ENCODE measurements at regions not wholly inside any gene's neighbourhood (a gene's known extent, or its start where the extent isn't known, plus 50 kb on each side); places are given as distances from the start of the nearest gene placed in this dataset.
"Not testable (repeated sequence)": the region's sequence is repeated elsewhere in the genome, so short reads cannot be mapped to it uniquely, and the experiment has no call there.

DNA sequence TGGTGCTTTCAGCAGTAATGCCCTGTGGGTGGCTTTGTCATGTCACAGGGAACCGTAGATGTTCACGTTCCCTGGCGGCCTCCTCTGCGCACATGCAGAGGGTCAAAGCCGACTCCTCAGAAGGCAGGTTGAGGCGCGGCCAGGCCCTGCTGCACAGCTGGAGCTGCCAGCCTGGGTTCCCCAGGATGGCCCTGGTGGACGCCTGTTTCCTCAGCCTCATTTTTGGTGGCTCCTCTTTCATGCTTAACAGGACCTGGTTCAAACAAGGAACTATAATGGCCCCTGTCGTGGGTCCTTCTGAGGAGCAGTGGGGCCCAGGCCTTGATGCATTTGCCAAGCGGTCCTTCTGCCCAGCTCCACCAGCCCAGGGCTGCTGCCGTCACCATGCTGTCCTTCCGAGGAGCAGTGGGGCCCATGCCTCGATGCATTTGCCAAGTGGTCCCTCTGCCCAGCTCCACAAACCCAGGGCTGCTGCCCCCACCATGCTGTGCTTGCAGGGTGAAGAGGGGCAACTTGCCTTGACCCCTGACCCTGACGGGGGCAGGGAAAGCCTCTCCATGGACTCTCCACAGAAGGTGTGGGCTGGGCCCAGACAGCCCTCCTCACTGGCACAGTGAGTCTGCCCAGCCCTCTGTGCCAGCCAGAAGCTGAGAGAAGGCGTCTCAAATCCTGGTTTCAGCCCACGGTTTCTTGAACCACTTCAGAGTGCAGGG, 338.2 kb downstream of the TCERG1L start:
- TF ChIP-seq MAFK (IDR thresholded peaks at IDR 0.05; ENCODE audit: partially characterized antibody) (no peak), ZC3H11A (IDR thresholded peaks at IDR 0.05) (no peak)
- 18% methylated on average over 8 of the region's 16 CpGs for WGBS (ENCODE audit: missing lambda C conversion rate)

DNA sequence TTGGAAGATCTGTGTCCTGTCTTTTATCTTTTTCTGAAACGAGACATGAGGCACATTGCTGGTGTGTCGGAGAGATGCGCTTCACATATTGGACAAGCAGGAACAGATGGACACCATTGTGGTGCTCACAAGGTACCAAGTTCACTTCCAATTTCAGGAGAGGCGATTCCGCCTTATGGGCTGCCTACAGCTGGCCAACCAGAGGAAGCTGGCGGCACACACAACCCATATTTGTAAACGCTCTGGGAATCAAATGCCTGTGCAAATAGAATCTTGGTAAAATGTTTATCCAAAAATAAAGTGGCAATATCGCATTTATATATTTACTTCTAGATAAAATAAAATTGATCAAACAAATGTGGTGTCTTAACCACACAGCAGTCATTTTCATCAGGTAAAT, 337.4 kb downstream of the TCERG1L start:
- CTCF ChIA-PET, result no interaction called here

More for the DNA sequence above, 338.2 kb downstream of the TCERG1L start:
- POLR2A ChIA-PET, result no interaction called here
- Histone ChIP-seq H3K4me1 (no peaks in the 10 kb centered on the region), H3K4me2 (no peak overlapping the region), H3K4me3 (no peak overlapping the region), H3K27ac (no peak overlapping the region), H3K9me3 (no peaks in the 10 kb centered on the region)
- DNase-seq (ENCODE audit: low read depth in 1 of 2, low spot score in 1 of 2) (no peak), ATAC-seq (no peak), FAIRE-seq (no peak)
- CTCF ChIA-PET, result no interaction called here

DNA sequence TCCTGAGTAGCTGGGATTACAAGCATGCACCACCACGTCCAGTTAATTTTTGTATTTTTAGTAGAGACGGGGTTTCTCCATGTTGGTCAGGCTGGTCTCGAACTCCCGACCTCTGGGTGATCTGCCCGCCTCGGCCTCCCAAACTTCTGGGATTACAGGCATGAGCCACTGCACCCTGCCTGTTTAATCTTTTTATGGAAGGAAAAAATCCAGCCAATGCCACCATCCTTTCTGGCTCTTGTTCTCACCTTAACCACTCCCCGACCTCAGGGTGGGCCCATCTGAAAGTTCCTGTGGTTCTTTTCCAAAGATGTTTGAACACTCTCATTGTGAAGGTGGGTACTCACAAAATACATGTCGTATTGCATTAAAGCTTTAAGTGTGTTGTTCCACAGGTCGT, 336.2 kb downstream of the TCERG1L start:
- FAIRE-seq; H3K9me3 ChIP-seq; H3K4me3 ChIP-seq; ATAC-seq; H3K4me2 ChIP-seq; CTCF ChIA-PET; DNase-seq (ENCODE audit: low read depth in 1 of 2, low spot score in 1 of 2); POLR2A ChIA-PET; H3K4me1 ChIP-seq; H3K27ac ChIP-seq: not testable (repeated sequence)
- 12% methylated on average over 9 of the region's 9 CpGs for WGBS (ENCODE audit: missing lambda C conversion rate)

More for the DNA sequence above, 337.4 kb downstream of the TCERG1L start:
- POLR2A ChIA-PET, result no interaction called here
- Histone ChIP-seq H3K4me1 (no peaks in the 10 kb centered on the region), H3K9me3 (no peaks in the 10 kb centered on the region), H3K27ac (no peak overlapping the region), H3K4me3 (no peak overlapping the region), H3K4me2 (no peak overlapping the region)
- no peak for DNase-seq (ENCODE audit: low read depth in 1 of 2, low spot score in 1 of 2)
- no peak for ATAC-seq
- WGBS (ENCODE audit: missing lambda C conversion rate), result 30% methylated on average over 8 of the region's 8 CpGs
- no peak for FAIRE-seq
- TF ChIP-seq FOSL2 (IDR thresholded peaks at IDR 0.05) (no peak), FOSL2 (CRISPR knock-in tag; IDR thresholded peaks at IDR 0.05) (no peak), CHD2 (IDR thresholded peaks at IDR 0.05; ENCODE audit: low read length, partially characterized antibody) (no peak), CHD4 (IDR thresholded peaks at IDR 0.05; ENCODE audit: borderline replicate concordance) (no peak)

DNA sequence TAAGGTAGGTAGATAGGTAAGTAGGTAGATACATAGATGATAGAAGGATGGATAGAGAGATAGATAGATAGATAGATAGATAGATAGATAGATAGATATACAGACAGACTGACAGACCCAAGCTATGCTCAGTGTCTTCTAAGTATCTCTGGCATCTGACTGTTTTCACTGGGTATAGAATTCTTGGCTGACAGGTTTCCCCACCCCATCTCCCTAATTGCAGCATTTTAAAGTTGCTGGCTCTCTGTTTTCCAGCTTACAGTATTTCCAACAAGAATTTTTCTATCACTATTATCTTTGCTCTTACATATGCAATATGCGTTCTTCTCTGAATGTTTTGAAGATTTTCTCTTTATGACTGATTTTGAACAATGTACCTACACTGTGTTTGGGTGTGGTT, 328.7 kb downstream of the TCERG1L start:
- Histone ChIP-seq H3K27ac (no peak overlapping the region), H3K9me3 (no peaks in the 10 kb centered on the region), H3K4me2 (no peak overlapping the region), H3K4me1 (no peaks in the 10 kb centered on the region), H3K4me3 (no peak overlapping the region)
- FAIRE-seq, result no peak
- CTCF ChIA-PET, result no interaction called here
- POLR2A ChIA-PET, result no interaction called here
- no peak for DNase-seq (ENCODE audit: low read depth in 1 of 2, low spot score in 1 of 2)
- TF ChIP-seq CBX2 (IDR thresholded peaks at IDR 0.05; ENCODE audit: borderline replicate concordance, low read depth) (no peak), MAFK (IDR thresholded peaks at IDR 0.05; ENCODE audit: partially characterized antibody) (no peak), PHF8 (IDR thresholded peaks at IDR 0.05; ENCODE audit: borderline replicate concordance, low read depth) (no peak), NFE2L2 (conservative IDR thresholded peaks at IDR 0.05; ENCODE audit: low read length) (no peak), FOXS1 (CRISPR knock-in tag; IDR thresholded peaks at IDR 0.05) (no peak), KDM5A (IDR thresholded peaks at IDR 0.05) (no peak), CEBPB (IDR thresholded peaks at IDR 0.05) (no peak), RFX5 (IDR thresholded peaks at IDR 0.05) (no peak), POLR2AphosphoS2 (conservative IDR thresholded peaks at IDR 0.05; ENCODE audit: low read length) (no peak), GATA3 (IDR thresholded peaks at IDR 0.05; ENCODE audit: borderline replicate concordance) (no peak)
- TF ChIP-seq, protein P1, sequence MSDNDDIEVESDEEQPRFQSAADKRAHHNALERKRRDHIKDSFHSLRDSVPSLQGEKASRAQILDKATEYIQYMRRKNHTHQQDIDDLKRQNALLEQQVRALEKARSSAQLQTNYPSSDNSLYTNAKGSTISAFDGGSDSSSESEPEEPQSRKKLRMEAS (IDR thresholded peaks at IDR 0.05), result no peak
- TF ChIP-seq, protein P2, sequence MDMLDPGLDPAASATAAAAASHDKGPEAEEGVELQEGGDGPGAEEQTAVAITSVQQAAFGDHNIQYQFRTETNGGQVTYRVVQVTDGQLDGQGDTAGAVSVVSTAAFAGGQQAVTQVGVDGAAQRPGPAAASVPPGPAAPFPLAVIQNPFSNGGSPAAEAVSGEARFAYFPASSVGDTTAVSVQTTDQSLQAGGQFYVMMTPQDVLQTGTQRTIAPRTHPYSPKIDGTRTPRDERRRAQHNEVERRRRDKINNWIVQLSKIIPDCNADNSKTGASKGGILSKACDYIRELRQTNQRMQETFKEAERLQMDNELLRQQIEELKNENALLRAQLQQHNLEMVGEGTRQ (IDR thresholded peaks at IDR 0.05), result no peak
- TF ChIP-seq, protein P3, sequence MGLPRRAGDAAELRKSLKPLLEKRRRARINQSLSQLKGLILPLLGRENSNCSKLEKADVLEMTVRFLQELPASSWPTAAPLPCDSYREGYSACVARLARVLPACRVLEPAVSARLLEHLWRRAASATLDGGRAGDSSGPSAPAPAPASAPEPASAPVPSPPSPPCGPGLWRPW (IDR thresholded peaks at IDR 0.05), result no peak
- TF ChIP-seq, protein P4, sequence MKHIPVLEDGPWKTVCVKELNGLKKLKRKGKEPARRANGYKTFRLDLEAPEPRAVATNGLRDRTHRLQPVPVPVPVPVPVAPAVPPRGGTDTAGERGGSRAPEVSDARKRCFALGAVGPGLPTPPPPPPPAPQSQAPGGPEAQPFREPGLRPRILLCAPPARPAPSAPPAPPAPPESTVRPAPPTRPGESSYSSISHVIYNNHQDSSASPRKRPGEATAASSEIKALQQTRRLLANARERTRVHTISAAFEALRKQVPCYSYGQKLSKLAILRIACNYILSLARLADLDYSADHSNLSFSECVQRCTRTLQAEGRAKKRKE (CRISPR knock-in tag; IDR thresholded peaks at IDR 0.05; ENCODE audit: low read depth), result no peak
- ATAC-seq, result no peak
- 87% methylated on average over 1 of the region's 1 CpG for WGBS (ENCODE audit: missing lambda C conversion rate)

All from A549 (cell line).